SK-N-SH treated with all-trans-retinoic acid at 6 μM for 48 hours (cell line): ENCODE measurements at regions not wholly inside any gene's neighbourhood (a gene's known extent, or its start where the extent isn't known, plus 50 kb on each side); places are given as distances from the start of the nearest gene placed in this dataset.

Experiments used
- ATAC-seq: fragments of 200-7000 bp; cut with Tn5 transposase; 3 replicates; pipeline ENCODE4 v1.9.1; 2020; ENCODE audit warnings: mild to moderate bottlenecking, moderate library complexity
- ARNTL ChIP-seq: fragments of 450-650 bp; formaldehyde crosslinking; IDR thresholded peaks from 2 replicates; pipeline ENCODE4 v1.5.0; 2020; ENCODE audit warnings: low read depth, mild to moderate bottlenecking, moderate library complexity, borderline replicate concordance
- BACH2 ChIP-seq: fragments of 250-450 bp; sonication (Bioruptor Pico); IDR thresholded peaks from 2 replicates; pipeline ENCODE4 v1.9.0; 2021; ENCODE audit warnings: mild to moderate bottlenecking, borderline replicate concordance
- CSRNP3 ChIP-seq: fragments of 250-450 bp; sonication (Bioruptor Pico); IDR thresholded peaks from 2 replicates; pipeline ENCODE4 v1.5.1; 2021; ENCODE audit warnings: mild to moderate bottlenecking, moderate library complexity
- GLIS3 ChIP-seq: fragments of 250-450 bp; sonication (Bioruptor Pico); IDR thresholded peaks from 2 replicates; pipeline ENCODE4 v1.5.0; 2020; ENCODE audit warnings: mild to moderate bottlenecking, moderate library complexity
- ISL1 ChIP-seq: fragments of 250-450 bp; sonication (Bioruptor Pico); IDR thresholded peaks from 2 replicates; pipeline ENCODE4 v2.1.2; 2022; ENCODE audit warnings: mild to moderate bottlenecking, moderate library complexity
- POU6F1 ChIP-seq: fragments of 250-450 bp; sonication (Bioruptor Pico); IDR thresholded peaks from 2 replicates; pipeline ENCODE4 v1.8.0; 2021; ENCODE audit warnings: low read depth, mild to moderate bottlenecking, moderate library complexity, borderline replicate concordance
- PPARA ChIP-seq: fragments of 250-450 bp; sonication (Bioruptor Pico); IDR thresholded peaks from 2 replicates; pipeline ENCODE4 v1.5.0; 2020; ENCODE audit warnings: mild to moderate bottlenecking, borderline replicate concordance
- RARB ChIP-seq: fragments of 250-450 bp; sonication (Bioruptor Pico); IDR thresholded peaks from 2 replicates; pipeline ENCODE4 v1.8.0; 2021; ENCODE audit warnings: mild to moderate bottlenecking, moderate library complexity
- TCF4 ChIP-seq: fragments of 250-450 bp; sonication (Bioruptor Pico); IDR thresholded peaks from 2 replicates; pipeline ENCODE4 v1.8.0; 2021; ENCODE audit warnings: mild to moderate bottlenecking, moderate library complexity, borderline replicate concordance
- TSHZ2 ChIP-seq: fragments of 250-450 bp; sonication (Bioruptor Pico); IDR thresholded peaks from 2 replicates; pipeline ENCODE4 v1.5.0; 2020; ENCODE audit warnings: mild to moderate bottlenecking, moderate library complexity
- ZC3H10 ChIP-seq: fragments of 250-450 bp; sonication (Bioruptor Pico); IDR thresholded peaks from 2 replicates; pipeline ENCODE4 v1.5.1; 2021; ENCODE audit warnings: mild to moderate bottlenecking, moderate library complexity
- ZFP3 ChIP-seq: fragments of 250-450 bp; sonication (Bioruptor Pico); IDR thresholded peaks from 2 replicates; pipeline ENCODE4 v1.5.0; 2020; ENCODE audit warnings: mild to moderate bottlenecking, moderate library complexity
- ZFP30 ChIP-seq: fragments of 450-650 bp; formaldehyde crosslinking; IDR thresholded peaks from 2 replicates; pipeline ENCODE4 v1.5.0; 2022; ENCODE audit warnings: mild to moderate bottlenecking, moderate library complexity
- ZNF565 ChIP-seq: fragments of 450-650 bp; formaldehyde crosslinking; conservative IDR thresholded peaks from 2 replicates; pipeline ENCODE4 v1.5.0; 2020; ENCODE audit warnings: low read depth, mild to moderate bottlenecking, moderate library complexity
- ZNF70 ChIP-seq: fragments of 450-650 bp; formaldehyde crosslinking; IDR thresholded peaks from 2 replicates; pipeline ENCODE4 v1.5.0; 2020; ENCODE audit warnings: mild to moderate bottlenecking, moderate library complexity
- ZNF8 ChIP-seq: fragments of 450-650 bp; formaldehyde crosslinking; IDR thresholded peaks from 2 replicates; pipeline ENCODE4 v1.5.0; 2020; ENCODE audit warnings: mild to moderate bottlenecking, moderate library complexity
- TF ChIP-seq, protein P1 (sequence below): fragments of 250-450 bp; sonication (Bioruptor Pico); IDR thresholded peaks from 2 replicates; pipeline ENCODE4 v1.5.1; 2020; ENCODE audit warnings: low read depth, mild to moderate bottlenecking, moderate library complexity

DNA sequence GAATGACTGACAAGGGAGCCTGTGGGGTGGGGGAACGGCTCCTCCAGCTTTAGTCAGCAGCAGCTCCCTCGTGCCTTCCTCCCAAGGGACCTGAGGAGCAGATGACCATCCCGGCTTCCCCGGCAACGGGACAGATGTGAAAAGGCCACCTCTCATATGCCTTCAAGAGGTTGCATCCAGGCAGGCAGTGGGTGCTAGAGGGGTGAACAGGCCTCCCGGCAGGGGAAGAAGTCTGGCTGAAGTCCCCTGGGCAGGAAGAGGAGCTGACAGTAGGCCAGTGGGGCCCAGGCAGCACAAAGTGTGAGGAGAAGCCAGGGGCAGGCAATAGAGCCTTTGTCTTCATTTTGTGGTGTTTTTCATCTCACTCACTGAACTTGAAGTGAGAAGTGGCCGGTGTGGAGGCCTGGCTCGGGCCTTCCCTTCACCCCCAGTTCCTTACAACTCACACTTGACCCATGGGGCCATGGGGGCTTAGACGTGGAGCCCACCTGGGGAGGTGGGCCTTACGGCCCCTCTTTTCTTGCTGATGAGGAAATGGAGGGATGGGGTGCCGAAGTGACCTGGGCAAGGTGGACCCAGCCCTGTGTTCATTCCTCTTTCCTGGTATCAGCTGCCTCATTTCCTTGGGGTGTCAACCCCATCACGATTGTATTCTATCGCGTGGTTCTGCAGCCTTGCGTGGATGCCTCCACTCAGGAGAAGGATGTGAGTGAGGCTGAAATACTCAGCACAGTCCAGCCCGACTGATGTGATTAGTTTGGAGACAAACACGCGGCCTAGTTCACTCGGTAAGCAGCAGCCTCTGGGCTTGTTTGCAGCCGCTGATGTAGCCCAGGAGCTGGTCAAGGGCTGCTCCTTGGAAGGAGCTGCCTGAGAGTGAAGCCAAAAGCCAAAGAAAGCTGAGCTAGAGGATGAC is 115.5 kb upstream of the ALDH1A3 start:
- no peak for ATAC-seq
- no peak for TF ChIP-seq ZNF70
- no peak for TF ChIP-seq ZNF565

GRCh38 chr15:100764778-100765466 is 114.7 kb upstream of the ALDH1A3 start:
- ATAC-seq: peak; percentile 82
- TF ChIP-seq TSHZ2 (CRISPR knock-in tag) (no peak), ZNF70 (no peak), GLIS3 (no peak), BACH2 (CRISPR knock-in tag) (no peak), TCF4 (no peak), ZNF565 (no peak), ZFP3 (CRISPR knock-in tag) (no peak), PPARA (CRISPR knock-in tag) (no peak), ZNF8 (CRISPR knock-in tag) (no peak), POU6F1 (CRISPR knock-in tag) (no peak), ISL1 (CRISPR knock-in tag) (no peak), RARB (no peak), ZFP30 (CRISPR knock-in tag) (no peak), ARNTL (CRISPR knock-in tag) (no peak), ZC3H10 (no peak), CSRNP3 (CRISPR knock-in tag) (no peak)
- TF ChIP-seq, protein P1, sequence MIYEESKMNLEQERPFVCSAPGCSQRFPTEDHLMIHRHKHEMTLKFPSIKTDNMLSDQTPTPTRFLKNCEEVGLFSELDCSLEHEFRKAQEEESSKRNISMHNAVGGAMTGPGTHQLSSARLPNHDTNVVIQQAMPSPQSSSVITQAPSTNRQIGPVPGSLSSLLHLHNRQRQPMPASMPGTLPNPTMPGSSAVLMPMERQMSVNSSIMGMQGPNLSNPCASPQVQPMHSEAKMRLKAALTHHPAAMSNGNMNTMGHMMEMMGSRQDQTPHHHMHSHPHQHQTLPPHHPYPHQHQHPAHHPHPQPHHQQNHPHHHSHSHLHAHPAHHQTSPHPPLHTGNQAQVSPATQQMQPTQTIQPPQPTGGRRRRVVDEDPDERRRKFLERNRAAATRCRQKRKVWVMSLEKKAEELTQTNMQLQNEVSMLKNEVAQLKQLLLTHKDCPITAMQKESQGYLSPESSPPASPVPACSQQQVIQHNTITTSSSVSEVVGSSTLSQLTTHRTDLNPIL (CRISPR knock-in tag): no peak

DNA sequence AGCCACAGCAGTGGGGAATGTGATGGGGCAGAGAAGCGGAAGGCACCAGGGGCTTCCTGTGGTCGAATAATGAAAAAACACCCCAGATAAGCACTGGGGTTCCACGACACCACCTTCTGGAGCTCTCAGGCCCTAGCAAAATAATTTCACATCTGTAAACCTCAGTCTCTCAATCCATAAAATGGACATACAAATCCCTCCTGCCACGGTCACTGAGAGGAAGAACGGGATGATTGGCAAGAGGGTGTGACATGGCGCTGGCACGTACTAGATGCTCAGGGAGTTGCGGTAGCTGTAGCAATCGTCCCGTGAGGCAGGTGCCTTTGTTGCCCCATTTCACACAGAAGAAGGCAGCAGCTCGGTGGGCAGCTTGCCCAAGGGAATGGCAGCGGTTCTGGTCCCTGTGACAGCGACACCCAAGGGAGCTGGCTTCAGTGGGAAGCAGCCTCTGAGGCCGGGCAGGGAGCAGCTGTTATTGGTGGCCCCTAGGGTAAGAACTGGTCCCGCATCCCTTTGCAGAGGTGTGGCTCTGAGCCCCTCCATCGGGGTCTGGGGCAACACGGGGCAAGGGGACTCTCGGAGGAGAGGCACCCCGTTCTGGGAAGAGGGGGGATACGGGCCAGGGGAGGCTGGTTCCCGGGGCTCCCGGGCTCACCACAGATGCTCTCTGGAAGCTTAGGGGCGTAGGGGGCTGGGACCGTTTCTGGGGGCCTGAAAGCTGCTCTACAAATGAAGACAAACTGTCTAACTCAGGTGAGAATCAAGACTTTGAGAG is 114.0 kb upstream of the ALDH1A3 start:
- peak; percentile 1; the same call in 2 of the 3 replicates for ATAC-seq
- no peak for TF ChIP-seq PPARA (CRISPR knock-in tag)
- no peak for TF ChIP-seq TCF4

- TF ChIP-seq TSHZ2 (CRISPR knock-in tag): no peak
- peak; percentile 49; the same call in 1 of the 2 replicates for TF ChIP-seq TCF4
- ATAC-seq: peak; percentile 27
These were observed 113.2 kb upstream of the ALDH1A3 start for GRCh38 chr15:100766243-100767000.
